ENCODE measurements at regions not wholly inside any gene's neighbourhood (a gene's known extent, or its start where the extent isn't known, plus 50 kb on each side); places are given as distances from the start of the nearest gene placed in this dataset.

DNA sequence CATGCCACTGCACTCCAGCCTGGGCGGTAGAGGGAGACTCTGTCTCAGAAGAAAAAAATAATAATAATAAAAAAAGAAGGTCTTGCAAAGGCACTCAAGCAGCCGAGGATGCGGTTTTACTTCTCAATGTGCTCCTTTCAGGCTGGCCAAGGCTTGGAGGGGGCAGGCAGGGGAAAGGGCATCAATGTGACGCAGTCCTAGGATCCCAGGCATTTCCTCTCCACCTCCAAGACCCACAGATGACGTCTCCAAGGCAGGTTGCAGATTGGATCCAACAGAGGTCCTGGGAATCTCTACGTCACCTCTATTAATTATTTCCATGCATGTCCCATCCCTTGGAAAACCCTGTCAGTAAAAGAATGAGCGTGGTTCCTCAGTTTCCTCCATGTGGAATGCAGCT, 56.2 kb downstream of the FAM43A start:
- TF ChIP-seq YY1 (IDR thresholded peaks at IDR 0.05; ENCODE audit: low read depth) (no peak), EGR1 (IDR thresholded peaks at IDR 0.05) (no peak)

DNA sequence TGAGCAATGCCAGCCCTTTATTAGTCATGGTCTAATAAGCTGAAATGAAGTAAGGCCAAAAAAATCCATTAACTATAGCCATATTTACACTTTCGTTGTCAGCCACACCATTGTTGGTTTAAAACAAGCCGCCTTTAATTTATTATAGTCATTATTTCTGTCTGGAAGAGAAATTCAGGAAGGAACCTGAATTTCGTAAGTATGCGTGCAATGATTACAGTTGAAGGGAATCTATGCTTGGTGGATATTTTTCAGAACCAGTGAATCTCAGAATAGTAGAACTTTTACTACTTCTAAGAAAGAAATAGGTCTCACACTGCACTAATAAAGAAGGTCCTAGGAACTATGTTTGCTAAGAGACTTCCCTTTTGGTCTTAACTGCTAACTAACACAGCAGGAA, 59.1 kb downstream of the FAM43A start:
- TF ChIP-seq FOXM1 (IDR thresholded peaks at IDR 0.05; ENCODE audit: borderline replicate concordance, low read depth) (no peak), EGR1 (IDR thresholded peaks at IDR 0.05) (no peak), YY1 (IDR thresholded peaks at IDR 0.05; ENCODE audit: low read depth) (no peak), RAD21 (IDR thresholded peaks at IDR 0.05; ENCODE audit: low read depth) (no peak), EP300 (IDR thresholded peaks at IDR 0.05; ENCODE audit: borderline replicate concordance) (no peak), TAF1 (IDR thresholded peaks at IDR 0.05; ENCODE audit: low read depth) (no peak), CREB1 (IDR thresholded peaks at IDR 0.05; ENCODE audit: low read depth) (no peak), CEBPB (IDR thresholded peaks at IDR 0.05) (no peak), NFIC (IDR thresholded peaks at IDR 0.05) (no peak), TEAD4 (IDR thresholded peaks at IDR 0.05) (no peak), TCF12 (IDR thresholded peaks at IDR 0.05; ENCODE audit: low read depth) (no peak), ZBTB7A (IDR thresholded peaks at IDR 0.05; ENCODE audit: low read depth) (no peak)
- TF ChIP-seq, protein P1, sequence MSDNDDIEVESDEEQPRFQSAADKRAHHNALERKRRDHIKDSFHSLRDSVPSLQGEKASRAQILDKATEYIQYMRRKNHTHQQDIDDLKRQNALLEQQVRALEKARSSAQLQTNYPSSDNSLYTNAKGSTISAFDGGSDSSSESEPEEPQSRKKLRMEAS (IDR thresholded peaks at IDR 0.05), result no peak
- TF ChIP-seq, protein P2, sequence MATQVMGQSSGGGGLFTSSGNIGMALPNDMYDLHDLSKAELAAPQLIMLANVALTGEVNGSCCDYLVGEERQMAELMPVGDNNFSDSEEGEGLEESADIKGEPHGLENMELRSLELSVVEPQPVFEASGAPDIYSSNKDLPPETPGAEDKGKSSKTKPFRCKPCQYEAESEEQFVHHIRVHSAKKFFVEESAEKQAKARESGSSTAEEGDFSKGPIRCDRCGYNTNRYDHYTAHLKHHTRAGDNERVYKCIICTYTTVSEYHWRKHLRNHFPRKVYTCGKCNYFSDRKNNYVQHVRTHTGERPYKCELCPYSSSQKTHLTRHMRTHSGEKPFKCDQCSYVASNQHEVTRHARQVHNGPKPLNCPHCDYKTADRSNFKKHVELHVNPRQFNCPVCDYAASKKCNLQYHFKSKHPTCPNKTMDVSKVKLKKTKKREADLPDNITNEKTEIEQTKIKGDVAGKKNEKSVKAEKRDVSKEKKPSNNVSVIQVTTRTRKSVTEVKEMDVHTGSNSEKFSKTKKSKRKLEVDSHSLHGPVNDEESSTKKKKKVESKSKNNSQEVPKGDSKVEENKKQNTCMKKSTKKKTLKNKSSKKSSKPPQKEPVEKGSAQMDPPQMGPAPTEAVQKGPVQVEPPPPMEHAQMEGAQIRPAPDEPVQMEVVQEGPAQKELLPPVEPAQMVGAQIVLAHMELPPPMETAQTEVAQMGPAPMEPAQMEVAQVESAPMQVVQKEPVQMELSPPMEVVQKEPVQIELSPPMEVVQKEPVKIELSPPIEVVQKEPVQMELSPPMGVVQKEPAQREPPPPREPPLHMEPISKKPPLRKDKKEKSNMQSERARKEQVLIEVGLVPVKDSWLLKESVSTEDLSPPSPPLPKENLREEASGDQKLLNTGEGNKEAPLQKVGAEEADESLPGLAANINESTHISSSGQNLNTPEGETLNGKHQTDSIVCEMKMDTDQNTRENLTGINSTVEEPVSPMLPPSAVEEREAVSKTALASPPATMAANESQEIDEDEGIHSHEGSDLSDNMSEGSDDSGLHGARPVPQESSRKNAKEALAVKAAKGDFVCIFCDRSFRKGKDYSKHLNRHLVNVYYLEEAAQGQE (IDR thresholded peaks at IDR 0.05; ENCODE audit: low read depth), result no peak
- TF ChIP-seq, protein P3, sequence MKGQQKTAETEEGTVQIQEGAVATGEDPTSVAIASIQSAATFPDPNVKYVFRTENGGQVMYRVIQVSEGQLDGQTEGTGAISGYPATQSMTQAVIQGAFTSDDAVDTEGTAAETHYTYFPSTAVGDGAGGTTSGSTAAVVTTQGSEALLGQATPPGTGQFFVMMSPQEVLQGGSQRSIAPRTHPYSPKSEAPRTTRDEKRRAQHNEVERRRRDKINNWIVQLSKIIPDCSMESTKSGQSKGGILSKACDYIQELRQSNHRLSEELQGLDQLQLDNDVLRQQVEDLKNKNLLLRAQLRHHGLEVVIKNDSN (IDR thresholded peaks at IDR 0.05), result no peak

DNA sequence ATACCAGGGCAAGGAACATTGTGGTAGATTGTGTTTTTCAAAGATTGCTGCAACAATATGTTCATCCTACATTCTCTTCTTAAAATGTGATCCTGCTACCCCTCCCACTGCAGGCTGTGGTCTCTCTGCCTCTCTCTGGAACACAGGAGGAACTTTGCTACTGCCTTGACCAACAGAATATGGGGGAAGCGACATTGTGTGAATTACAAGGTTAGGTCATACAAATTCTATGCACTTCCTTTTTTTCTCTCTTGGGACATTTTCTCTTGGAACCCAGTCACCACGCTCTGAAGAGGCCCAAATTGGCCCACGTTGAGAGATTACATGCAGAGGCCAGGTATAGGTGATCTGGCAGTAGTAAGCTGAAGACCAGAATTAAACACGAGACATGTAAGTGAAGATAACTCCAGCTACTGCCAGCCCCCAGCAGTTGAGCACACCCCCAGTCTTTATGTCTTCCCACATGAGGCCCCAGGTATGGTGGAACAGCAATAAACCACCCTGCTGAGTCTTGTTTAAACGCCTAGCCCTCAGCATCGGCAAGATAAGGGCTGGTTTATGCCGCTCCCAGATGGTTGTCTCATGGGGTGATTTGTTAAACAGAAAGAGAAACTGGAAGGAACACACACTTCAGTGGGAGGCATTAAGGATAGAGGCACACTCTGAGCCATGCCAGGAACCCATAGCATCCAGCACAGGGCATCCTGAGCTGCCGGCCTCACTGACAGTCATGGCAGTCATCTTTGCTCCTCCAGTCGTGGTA, 59.9 kb downstream of the FAM43A start:
- TF ChIP-seq, protein P1 (IDR thresholded peaks at IDR 0.05), result no peak
- no peak for TF ChIP-seq CEBPB (IDR thresholded peaks at IDR 0.05)
- TF ChIP-seq NFIC (IDR thresholded peaks at IDR 0.05), result no peak
- TF ChIP-seq, protein P2 (IDR thresholded peaks at IDR 0.05; ENCODE audit: low read depth), result no peak
- TF ChIP-seq YY1 (IDR thresholded peaks at IDR 0.05; ENCODE audit: low read depth), result no peak
- no peak for TF ChIP-seq FOXM1 (IDR thresholded peaks at IDR 0.05; ENCODE audit: borderline replicate concordance, low read depth)
- no peak for TF ChIP-seq TAF1 (IDR thresholded peaks at IDR 0.05; ENCODE audit: low read depth)
- TF ChIP-seq, protein P3 (IDR thresholded peaks at IDR 0.05), result no peak
- no peak for TF ChIP-seq TEAD4 (IDR thresholded peaks at IDR 0.05)
- no peak for TF ChIP-seq CREB1 (IDR thresholded peaks at IDR 0.05; ENCODE audit: low read depth)
- no peak for TF ChIP-seq ZBTB7A (IDR thresholded peaks at IDR 0.05; ENCODE audit: low read depth)
- no peak for TF ChIP-seq RAD21 (IDR thresholded peaks at IDR 0.05; ENCODE audit: low read depth)
- TF ChIP-seq EP300 (IDR thresholded peaks at IDR 0.05; ENCODE audit: borderline replicate concordance), result no peak
- TF ChIP-seq EGR1 (IDR thresholded peaks at IDR 0.05), result no peak
- no peak for TF ChIP-seq TCF12 (IDR thresholded peaks at IDR 0.05; ENCODE audit: low read depth)

DNA sequence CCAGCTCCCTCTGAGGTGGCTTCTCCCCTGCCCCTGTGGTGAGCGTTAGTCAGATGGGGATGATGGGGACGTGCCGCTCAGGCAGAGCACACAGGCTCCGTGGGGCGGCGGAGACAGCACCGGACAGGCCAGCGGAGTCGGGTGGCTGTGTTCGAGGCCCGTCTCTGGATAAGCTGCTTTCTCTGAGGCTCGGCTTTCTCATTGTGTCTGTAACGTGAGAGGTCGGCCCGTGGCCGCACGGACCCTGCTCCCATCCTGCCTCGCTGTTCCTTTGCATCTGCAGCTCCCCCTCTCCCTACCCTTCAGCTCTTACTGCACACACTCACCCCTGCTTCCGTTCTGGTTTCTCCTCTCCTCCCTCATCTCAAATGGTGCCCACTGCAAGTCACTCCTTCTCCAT, 62.5 kb downstream of the FAM43A start:
- TF ChIP-seq NFIC (IDR thresholded peaks at IDR 0.05) (no peak), CEBPB (IDR thresholded peaks at IDR 0.05) (no peak), CREB1 (IDR thresholded peaks at IDR 0.05; ENCODE audit: low read depth) (no peak)
- TF ChIP-seq, protein P1 (IDR thresholded peaks at IDR 0.05), result no peak

DNA sequence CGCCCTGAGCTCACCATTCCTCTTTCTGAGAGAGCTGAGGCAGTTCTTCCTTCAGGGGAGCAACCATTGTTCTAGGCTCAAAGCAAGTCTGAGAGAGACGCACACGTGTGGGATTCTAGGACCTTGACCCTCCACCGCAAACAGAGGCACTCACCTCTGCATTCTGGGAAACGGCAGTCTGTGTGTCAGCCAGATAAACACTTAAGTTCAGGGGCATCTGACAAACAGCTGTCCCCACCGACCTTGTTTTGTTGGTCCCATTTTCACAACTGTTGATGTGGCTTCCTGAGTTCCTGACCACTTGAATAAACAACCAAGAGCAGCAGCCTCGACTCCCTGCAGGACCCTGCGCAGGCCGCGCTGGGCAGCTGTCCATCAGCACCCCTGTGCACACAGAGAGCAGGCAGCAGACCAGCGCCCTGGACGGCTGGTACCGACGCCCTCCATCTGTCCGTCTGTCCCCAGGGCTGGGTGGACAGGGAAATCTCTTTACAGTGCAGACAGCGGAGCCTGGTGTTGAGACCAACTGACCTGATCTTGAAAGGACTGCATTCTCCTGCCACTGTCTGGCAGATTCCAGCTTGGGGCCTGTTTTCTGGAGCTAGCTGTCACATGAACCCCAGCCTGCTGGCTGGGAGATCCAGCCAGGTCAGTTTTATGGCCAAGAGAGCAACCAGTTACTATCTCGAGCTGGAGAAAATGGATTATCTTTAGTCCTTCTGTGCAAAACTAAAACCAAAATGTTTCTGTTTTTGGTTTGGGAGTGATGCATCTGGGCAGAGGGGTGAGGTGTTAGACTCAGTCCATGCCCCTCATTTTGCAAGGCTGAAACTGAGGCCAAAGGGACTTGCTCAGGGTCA, 64.2 kb downstream of the FAM43A start:
- TF ChIP-seq EGR1 (IDR thresholded peaks at IDR 0.05) (no peak), TAF1 (IDR thresholded peaks at IDR 0.05; ENCODE audit: low read depth) (no peak), TCF12 (IDR thresholded peaks at IDR 0.05; ENCODE audit: low read depth) (no peak)
- TF ChIP-seq, protein P2 (IDR thresholded peaks at IDR 0.05; ENCODE audit: low read depth), result peak; percentile 74
